ENCODE measurements at regions not wholly inside any gene's neighbourhood (a gene's known extent, or its start where the extent isn't known, plus 50 kb on each side); places are given as distances from the start of the nearest gene placed in this dataset.

DNA sequence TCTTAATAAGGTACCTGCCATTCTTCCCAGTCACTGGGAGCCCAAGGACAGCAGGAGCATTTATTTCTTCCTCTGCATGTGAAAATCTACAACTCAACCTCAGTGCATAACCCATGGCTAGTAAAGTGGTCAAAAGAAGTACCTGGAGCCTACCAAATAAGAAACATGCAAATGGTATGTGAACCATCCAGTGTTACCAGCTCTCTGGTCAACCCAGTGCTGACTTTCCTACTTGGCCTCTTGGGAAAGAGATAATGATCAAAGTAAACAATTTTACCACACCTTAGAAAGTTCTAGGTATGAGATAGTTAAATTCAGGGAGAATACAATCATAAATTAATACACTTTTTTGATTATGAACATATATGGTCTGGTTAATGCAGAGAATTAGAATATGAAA lies 325.6 kb downstream of the ENC1 start:
- Histone ChIP-seq H3K4me1 (ENCODE audit: control insufficient read depth, insufficient read depth, low read length) (no peaks in the 10 kb centered on the region; the same call in 1 of the 2 replicates), H3K27ac (ENCODE audit: low read depth, low read length) (no peak overlapping the region), H3K36me3 (ENCODE audit: control insufficient read depth, insufficient read depth, low read length) (no peaks in the 10 kb centered on the region), H3K9ac (ENCODE audit: low read depth, low read length) (no peak overlapping the region), H3K9me3 (ENCODE audit: control insufficient read depth, insufficient read depth, low read length) (no peaks in the 10 kb centered on the region), H3K27me3 (ENCODE audit: control insufficient read depth, insufficient read depth, low read length) (no peaks in the 10 kb centered on the region), H3K4me3 (ENCODE audit: low read depth, low read length) (no peak overlapping the region)

DNA sequence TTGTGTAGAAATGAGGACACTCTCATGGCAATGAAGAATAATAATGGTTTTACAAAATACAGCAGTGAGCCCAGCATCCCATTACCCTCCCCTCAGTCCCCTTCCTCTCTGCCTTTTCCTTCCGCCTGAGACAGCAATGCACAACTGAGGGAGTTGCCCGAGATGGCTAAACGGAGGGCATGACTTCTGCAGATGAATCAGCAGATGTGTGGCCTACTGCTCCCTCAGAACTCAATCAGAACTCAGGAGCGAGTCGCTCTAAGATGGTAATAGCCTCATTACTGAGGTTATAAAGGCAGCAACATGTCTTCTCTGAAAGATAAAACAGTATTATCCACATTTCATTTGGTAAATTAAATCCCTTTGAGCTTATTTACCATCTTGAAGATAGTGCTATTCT lies 326.6 kb downstream of the ENC1 start:
- Histone ChIP-seq H3K4me3 (ENCODE audit: low read depth, low read length) (no peak overlapping the region), H3K4me1 (ENCODE audit: control insufficient read depth, insufficient read depth, low read length) (peaks cover 2% of the 10 kb centered on the region; the same call in 1 of the 2 replicates), H3K27me3 (ENCODE audit: control insufficient read depth, insufficient read depth, low read length) (no peaks in the 10 kb centered on the region), H3K9me3 (ENCODE audit: control insufficient read depth, insufficient read depth, low read length) (no peaks in the 10 kb centered on the region), H3K27ac (ENCODE audit: low read depth, low read length) (no peak overlapping the region), H3K36me3 (ENCODE audit: control insufficient read depth, insufficient read depth, low read length) (no peaks in the 10 kb centered on the region), H3K9ac (ENCODE audit: low read depth, low read length) (no peak overlapping the region)

DNA sequence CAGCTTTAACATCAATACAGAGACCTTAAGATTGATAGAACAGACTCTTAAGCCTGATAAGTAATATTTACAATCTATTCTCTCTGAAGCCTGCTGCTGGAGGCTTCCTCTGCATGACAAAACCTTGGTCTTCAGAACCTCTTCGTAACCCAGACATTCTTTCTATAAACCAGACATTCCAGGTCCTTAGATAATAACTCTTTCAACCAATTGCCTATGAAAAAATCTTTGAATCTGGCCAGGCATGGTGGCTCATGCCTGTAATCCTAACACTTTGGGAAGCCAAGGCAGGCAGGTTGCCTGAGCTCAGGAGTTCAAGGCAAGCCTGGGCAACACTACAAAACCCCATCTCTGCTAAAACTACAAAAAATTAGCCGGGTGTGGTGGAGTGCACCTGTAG lies 327.8 kb downstream of the ENC1 start:
- H3K4me3 ChIP-seq (ENCODE audit: low read depth, low read length) = no peak overlapping the region
- H3K9me3 ChIP-seq (ENCODE audit: control insufficient read depth, insufficient read depth, low read length) = no peaks in the 10 kb centered on the region
- peaks cover 7% of the 10 kb centered on the region for H3K4me1 ChIP-seq (ENCODE audit: control insufficient read depth, insufficient read depth, low read length)
- H3K36me3 ChIP-seq (ENCODE audit: control insufficient read depth, insufficient read depth, low read length) = no peaks in the 10 kb centered on the region
- no peak overlapping the region for H3K9ac ChIP-seq (ENCODE audit: low read depth, low read length)
- H3K27ac ChIP-seq (ENCODE audit: low read depth, low read length) = no peak overlapping the region
- H3K27me3 ChIP-seq (ENCODE audit: control insufficient read depth, insufficient read depth, low read length) = no peaks in the 10 kb centered on the region

DNA sequence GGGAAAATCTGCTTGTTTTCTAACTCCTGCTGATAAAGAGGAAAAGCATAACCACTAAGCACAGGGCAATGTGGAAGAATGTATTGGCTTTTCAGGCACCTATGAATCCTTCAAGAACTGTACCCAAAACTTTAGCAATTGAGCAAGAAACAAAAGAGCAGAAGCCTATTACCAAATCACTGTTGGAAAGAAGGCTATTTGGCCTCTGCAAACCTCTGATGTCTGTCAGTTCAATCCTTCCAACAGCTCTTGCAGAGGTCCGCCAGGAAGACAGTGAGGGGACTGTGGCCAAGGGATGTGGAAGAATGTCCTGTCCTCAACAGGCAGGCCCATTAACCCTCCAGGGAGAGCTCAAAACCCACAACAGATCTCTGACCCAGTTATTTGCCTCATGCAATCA lies 328.6 kb downstream of the ENC1 start:
- no peak overlapping the region for H3K27ac ChIP-seq (ENCODE audit: low read depth, low read length)
- no peaks in the 10 kb centered on the region for H3K9me3 ChIP-seq (ENCODE audit: control insufficient read depth, insufficient read depth, low read length)
- peaks cover 15% of the 10 kb centered on the region for H3K4me1 ChIP-seq (ENCODE audit: control insufficient read depth, insufficient read depth, low read length)
- H3K9ac ChIP-seq (ENCODE audit: low read depth, low read length) = no peak overlapping the region
- H3K36me3 ChIP-seq (ENCODE audit: control insufficient read depth, insufficient read depth, low read length) = no peaks in the 10 kb centered on the region
- H3K4me3 ChIP-seq (ENCODE audit: low read depth, low read length) = no peak overlapping the region
- no peaks in the 10 kb centered on the region for H3K27me3 ChIP-seq (ENCODE audit: control insufficient read depth, insufficient read depth, low read length)

DNA sequence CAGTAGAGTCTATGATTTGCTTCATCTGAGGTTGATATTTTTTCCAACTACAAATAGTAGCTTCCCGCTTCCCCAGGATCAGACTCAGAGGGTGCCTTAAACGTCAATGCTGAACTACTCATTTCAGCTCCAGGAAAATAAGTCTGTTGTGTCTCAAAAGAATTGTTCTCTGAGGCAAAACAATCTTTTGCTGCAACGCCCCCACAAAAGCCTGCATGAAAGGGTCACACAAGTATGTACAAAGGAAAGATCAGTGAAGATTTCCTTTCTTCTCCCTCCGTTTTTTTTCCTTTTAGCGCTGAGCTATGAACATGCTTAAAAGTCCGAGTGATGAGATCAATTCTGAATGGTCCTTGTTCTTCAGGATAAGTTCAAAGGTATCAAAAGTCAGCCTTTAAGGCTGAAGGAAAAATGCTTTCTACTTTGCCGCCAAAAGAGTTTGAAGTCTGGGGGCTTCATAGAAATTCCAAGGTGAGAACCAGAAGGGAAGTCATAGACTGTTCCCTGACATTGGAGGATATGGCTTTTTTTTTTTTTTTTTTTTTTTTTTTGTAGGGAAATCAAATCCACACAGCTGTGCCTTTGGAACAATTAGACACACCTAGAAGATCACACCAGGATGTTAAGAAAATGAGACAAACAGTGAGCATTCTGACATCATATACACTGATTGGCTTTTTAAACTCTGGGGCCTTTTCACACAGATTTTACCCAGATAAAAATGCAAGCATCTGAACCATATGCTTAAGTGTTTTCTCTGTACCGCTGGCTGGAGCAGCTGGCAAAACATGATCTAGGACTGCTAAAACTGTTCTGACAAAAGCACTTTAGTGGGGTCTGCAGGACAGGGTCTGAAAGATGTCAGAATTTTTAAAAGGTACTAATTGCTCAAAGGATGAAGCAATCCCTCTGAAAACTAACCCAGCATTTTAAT lies 329.3 kb downstream of the ENC1 start:
- peaks cover 16% of the 10 kb centered on the region for H3K4me1 ChIP-seq (ENCODE audit: control insufficient read depth, insufficient read depth, low read length)
- no peak overlapping the region for H3K9ac ChIP-seq (ENCODE audit: low read depth, low read length)
- H3K4me3 ChIP-seq (ENCODE audit: low read depth, low read length) = no peak overlapping the region
- H3K27me3 ChIP-seq (ENCODE audit: control insufficient read depth, insufficient read depth, low read length) = no peaks in the 10 kb centered on the region
- no peaks in the 10 kb centered on the region for H3K36me3 ChIP-seq (ENCODE audit: control insufficient read depth, insufficient read depth, low read length)
- no peaks in the 10 kb centered on the region for H3K9me3 ChIP-seq (ENCODE audit: control insufficient read depth, insufficient read depth, low read length)
- H3K27ac ChIP-seq (ENCODE audit: low read depth, low read length) = no peak overlapping the region

DNA sequence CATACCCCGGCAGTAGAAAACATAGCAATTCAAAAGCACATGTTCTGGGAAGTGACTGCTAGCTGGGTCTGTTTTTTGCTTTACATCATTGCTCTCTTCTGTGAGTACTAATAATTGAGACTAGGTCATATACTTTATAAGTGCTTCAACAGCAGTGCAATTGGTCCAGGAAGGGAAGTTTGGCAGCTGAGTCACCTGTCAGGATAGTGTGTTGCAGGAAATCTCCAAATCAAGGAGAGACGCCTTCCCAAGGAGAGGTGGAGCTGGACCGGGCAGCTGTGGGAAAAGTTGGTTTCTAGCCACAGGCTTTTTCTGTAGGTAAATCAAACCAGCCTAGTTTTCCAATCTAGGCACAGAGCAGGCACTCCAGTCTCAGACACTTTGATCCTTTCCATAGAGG lies 330.1 kb downstream of the ENC1 start:
- no peak overlapping the region for H3K4me3 ChIP-seq (ENCODE audit: low read depth, low read length)
- peaks cover 16% of the 10 kb centered on the region for H3K4me1 ChIP-seq (ENCODE audit: control insufficient read depth, insufficient read depth, low read length)
- H3K36me3 ChIP-seq (ENCODE audit: control insufficient read depth, insufficient read depth, low read length) = no peaks in the 10 kb centered on the region
- no peak overlapping the region for H3K27ac ChIP-seq (ENCODE audit: low read depth, low read length)
- H3K9ac ChIP-seq (ENCODE audit: low read depth, low read length) = no peak overlapping the region
- H3K27me3 ChIP-seq (ENCODE audit: control insufficient read depth, insufficient read depth, low read length) = no peaks in the 10 kb centered on the region
- H3K9me3 ChIP-seq (ENCODE audit: control insufficient read depth, insufficient read depth, low read length) = no peaks in the 10 kb centered on the region

DNA sequence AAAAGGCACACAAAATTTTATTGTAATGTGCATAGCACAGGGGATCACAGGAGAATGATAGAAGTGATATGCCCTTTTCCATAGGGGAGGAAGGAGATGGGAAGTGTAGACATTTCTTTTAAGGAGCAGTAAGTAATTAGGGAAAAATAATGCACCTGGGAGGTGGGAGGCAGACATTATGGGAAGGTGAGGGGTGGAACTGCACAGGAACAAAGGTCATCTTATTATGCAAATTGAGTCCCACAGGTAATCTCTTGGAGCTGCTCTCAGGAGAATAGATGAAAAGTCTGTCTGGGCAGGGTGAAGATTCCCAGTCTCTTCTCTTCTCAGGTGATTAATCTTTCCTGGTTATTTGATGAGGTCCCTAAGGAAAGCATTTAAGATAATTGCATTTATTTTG lies 331.5 kb downstream of the ENC1 start:
- Histone ChIP-seq H3K27ac (ENCODE audit: low read depth, low read length) (no peak overlapping the region), H3K27me3 (ENCODE audit: control insufficient read depth, insufficient read depth, low read length) (no peaks in the 10 kb centered on the region), H3K4me3 (ENCODE audit: low read depth, low read length) (no peak overlapping the region), H3K36me3 (ENCODE audit: control insufficient read depth, insufficient read depth, low read length) (no peaks in the 10 kb centered on the region), H3K9me3 (ENCODE audit: control insufficient read depth, insufficient read depth, low read length) (no peaks in the 10 kb centered on the region), H3K4me1 (ENCODE audit: control insufficient read depth, insufficient read depth, low read length) (peaks cover 16% of the 10 kb centered on the region), H3K9ac (ENCODE audit: low read depth, low read length) (no peak overlapping the region)

DNA sequence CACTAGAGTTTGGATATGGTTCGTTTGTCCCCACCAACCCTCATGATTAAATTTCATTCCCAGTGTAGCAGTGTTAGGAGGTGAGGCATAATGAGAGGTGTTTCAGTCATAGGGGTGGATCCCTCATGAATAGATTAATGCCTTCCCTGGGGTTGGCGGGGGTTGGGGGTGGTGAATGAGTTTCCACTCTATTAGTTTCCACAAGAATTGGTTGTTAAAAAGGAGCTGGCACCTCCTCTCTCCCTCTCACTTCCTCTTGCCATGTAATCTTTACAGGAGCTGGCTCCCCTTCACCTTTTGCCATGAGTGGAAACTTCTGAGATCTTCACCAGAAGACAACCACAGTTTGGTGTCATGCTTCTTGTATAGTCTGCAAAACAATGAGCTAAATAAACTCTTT lies 333.7 kb downstream of the ENC1 start:
- no peak overlapping the region for H3K27ac ChIP-seq (ENCODE audit: low read depth, low read length)

DNA sequence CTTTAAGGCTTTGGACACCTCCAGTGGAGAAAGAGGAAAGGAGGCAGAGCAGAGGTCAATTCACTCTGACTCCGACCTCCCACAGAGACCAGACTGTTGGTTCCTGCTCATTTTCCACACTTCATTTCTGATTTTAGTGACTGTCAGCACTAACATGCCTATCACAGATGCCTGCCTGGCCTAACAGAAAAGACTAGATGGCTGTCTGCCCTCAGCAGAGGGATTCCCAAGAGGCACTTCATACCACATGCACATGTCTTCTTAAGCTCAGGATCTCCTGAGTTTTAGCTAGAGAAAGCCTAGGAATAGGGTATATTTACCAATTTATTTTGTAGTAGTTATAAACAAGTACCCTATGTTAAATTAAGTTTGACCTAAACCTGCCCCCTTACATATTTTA lies 336.0 kb downstream of the ENC1 start:
- Histone ChIP-seq H3K36me3 (ENCODE audit: control insufficient read depth, insufficient read depth, low read length) (no peaks in the 10 kb centered on the region), H3K4me1 (ENCODE audit: control insufficient read depth, insufficient read depth, low read length) (peaks cover 16% of the 10 kb centered on the region)

More for the DNA sequence above, 333.7 kb downstream of the ENC1 start:
- H3K4me1 ChIP-seq (ENCODE audit: control insufficient read depth, insufficient read depth, low read length) = peaks cover 16% of the 10 kb centered on the region
- no peak overlapping the region for H3K9ac ChIP-seq (ENCODE audit: low read depth, low read length)
- no peaks in the 10 kb centered on the region for H3K27me3 ChIP-seq (ENCODE audit: control insufficient read depth, insufficient read depth, low read length)
- H3K36me3 ChIP-seq (ENCODE audit: control insufficient read depth, insufficient read depth, low read length) = no peaks in the 10 kb centered on the region
- no peaks in the 10 kb centered on the region for H3K9me3 ChIP-seq (ENCODE audit: control insufficient read depth, insufficient read depth, low read length)
- no peak overlapping the region for H3K4me3 ChIP-seq (ENCODE audit: low read depth, low read length)

DNA sequence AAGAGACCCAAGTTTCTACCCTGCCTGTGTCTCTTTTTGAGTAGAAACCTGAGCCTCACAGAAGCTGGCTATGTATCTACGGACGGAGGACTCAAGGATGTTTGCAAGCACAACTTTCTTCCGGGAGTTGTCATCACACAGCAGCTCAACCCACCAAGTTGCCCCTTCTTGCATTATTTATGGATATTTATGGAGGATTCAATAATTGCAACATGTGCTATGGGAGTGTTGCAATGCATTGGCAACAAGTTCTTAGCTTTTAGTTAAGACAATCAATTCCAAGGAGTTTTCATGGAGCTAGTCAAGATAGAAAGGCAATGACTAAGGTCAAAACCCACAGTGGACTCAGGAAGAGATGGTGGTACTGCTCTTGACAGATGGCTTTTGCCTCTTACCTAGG lies 336.9 kb downstream of the ENC1 start:
- H3K9me3 ChIP-seq (ENCODE audit: control insufficient read depth, insufficient read depth, low read length) = no peaks in the 10 kb centered on the region
- no peaks in the 10 kb centered on the region for H3K36me3 ChIP-seq (ENCODE audit: control insufficient read depth, insufficient read depth, low read length)
- no peak overlapping the region for H3K4me3 ChIP-seq (ENCODE audit: low read depth, low read length)
- H3K27me3 ChIP-seq (ENCODE audit: control insufficient read depth, insufficient read depth, low read length) = no peaks in the 10 kb centered on the region
- H3K27ac ChIP-seq (ENCODE audit: low read depth, low read length) = no peak overlapping the region
- peaks cover 14% of the 10 kb centered on the region for H3K4me1 ChIP-seq (ENCODE audit: control insufficient read depth, insufficient read depth, low read length)
- H3K9ac ChIP-seq (ENCODE audit: low read depth, low read length) = no peak overlapping the region

More for the DNA sequence above, 336.0 kb downstream of the ENC1 start:
- Histone ChIP-seq H3K9ac (ENCODE audit: low read depth, low read length) (no peak overlapping the region), H3K27me3 (ENCODE audit: control insufficient read depth, insufficient read depth, low read length) (no peaks in the 10 kb centered on the region), H3K4me3 (ENCODE audit: low read depth, low read length) (no peak overlapping the region), H3K27ac (ENCODE audit: low read depth, low read length) (no peak overlapping the region), H3K9me3 (ENCODE audit: control insufficient read depth, insufficient read depth, low read length) (no peaks in the 10 kb centered on the region)

DNA sequence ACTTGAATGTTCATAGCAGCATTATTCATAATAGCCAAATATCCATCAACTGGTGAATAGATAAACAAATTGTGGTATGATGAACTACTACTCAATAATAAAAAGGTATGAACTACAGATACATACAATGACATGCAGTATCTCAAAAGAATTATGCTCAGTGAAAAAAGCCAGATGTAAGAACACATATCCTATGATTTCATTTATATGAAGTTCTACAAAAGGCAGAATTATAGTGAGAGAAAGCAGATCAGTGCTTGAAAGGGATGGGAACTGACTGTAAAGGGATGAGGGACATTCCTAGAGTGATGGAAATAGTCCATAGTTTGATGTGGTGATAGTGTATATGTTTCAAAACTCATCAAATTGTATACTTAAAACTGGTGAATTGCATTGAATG lies 339.0 kb downstream of the ENC1 start:
- H3K4me1 ChIP-seq (ENCODE audit: control insufficient read depth, insufficient read depth, low read length) = no peaks in the 10 kb centered on the region
- no peaks in the 10 kb centered on the region for H3K27me3 ChIP-seq (ENCODE audit: control insufficient read depth, insufficient read depth, low read length)
- no peak overlapping the region for H3K4me3 ChIP-seq (ENCODE audit: low read depth, low read length)
- no peaks in the 10 kb centered on the region for H3K36me3 ChIP-seq (ENCODE audit: control insufficient read depth, insufficient read depth, low read length)
- no peaks in the 10 kb centered on the region for H3K9me3 ChIP-seq (ENCODE audit: control insufficient read depth, insufficient read depth, low read length)
- H3K9ac ChIP-seq (ENCODE audit: low read depth, low read length) = no peak overlapping the region
- H3K27ac ChIP-seq (ENCODE audit: low read depth, low read length) = no peak overlapping the region
